ENCODE measurements at regions not wholly inside any gene's neighbourhood (a gene's known extent, or its start where the extent isn't known, plus 50 kb on each side); places are given as distances from the start of the nearest gene placed in this dataset.

- DNase-seq, result no peak
Observed at GRCh38 chr20:39110819-39111136, 148.6 kb downstream of the DHX35 start.

GRCh38 chr20:39109933-39110818 lies 148.0 kb downstream of the DHX35 start:
- DNase-seq, result no peak

GRCh38 chr20:39108746-39109145 lies 146.6 kb downstream of the DHX35 start:
- DNase-seq, result peak; percentile 26

- no peak for DNase-seq
Observed at GRCh38 chr20:39107741-39108140, 145.6 kb downstream of the DHX35 start.

- DNase-seq, result no peak
Observed at GRCh38 chr20:39106791-39107190, 144.6 kb downstream of the DHX35 start.

- no peak for DNase-seq
Observed at GRCh38 chr20:39105551-39105950, 143.4 kb downstream of the DHX35 start.

GRCh38 chr20:39103732-39104131 lies 141.6 kb downstream of the DHX35 start:
- no peak for DNase-seq

GRCh38 chr20:39103305-39103704 lies 141.2 kb downstream of the DHX35 start:
- DNase-seq, result no peak

GRCh38 chr20:39101895-39102294 lies 139.8 kb downstream of the DHX35 start:
- no peak for DNase-seq

- DNase-seq, result no peak
Observed at GRCh38 chr20:39100691-39101090, 138.5 kb downstream of the DHX35 start.

- no peak for DNase-seq
Observed at GRCh38 chr20:39097889-39098288, 135.7 kb downstream of the DHX35 start.

- DNase-seq, result no peak
Observed at GRCh38 chr20:39095870-39096269, 133.7 kb downstream of the DHX35 start.

GRCh38 chr20:39094391-39094790 lies 132.2 kb downstream of the DHX35 start:
- DNase-seq, result no peak

- DNase-seq, result no peak
Observed at GRCh38 chr20:39092733-39093410, 130.7 kb downstream of the DHX35 start.

- no peak for DNase-seq
Observed at GRCh38 chr20:39090906-39091305, 128.8 kb downstream of the DHX35 start.

- DNase-seq, result no peak
Observed at GRCh38 chr20:39089797-39090196, 127.7 kb downstream of the DHX35 start.
